NOMO-1 treated with DMSO at 0.1 percent for 48 hours (cell line): ENCODE measurements at regions not wholly inside any gene's neighbourhood (a gene's known extent, or its start where the extent isn't known, plus 50 kb on each side); places are given as distances from the start of the nearest gene placed in this dataset.
"Not testable (repeated sequence)": the region's sequence is repeated elsewhere in the genome, so short reads cannot be mapped to it uniquely, and the experiment has no call there.

Experiments used
- DNase-seq: peaks from one replicate; lab custom pipeline; 2025; ENCODE audit not compliant: unreplicated experiment; lab: John Stamatoyannopoulos, UW

DNA sequence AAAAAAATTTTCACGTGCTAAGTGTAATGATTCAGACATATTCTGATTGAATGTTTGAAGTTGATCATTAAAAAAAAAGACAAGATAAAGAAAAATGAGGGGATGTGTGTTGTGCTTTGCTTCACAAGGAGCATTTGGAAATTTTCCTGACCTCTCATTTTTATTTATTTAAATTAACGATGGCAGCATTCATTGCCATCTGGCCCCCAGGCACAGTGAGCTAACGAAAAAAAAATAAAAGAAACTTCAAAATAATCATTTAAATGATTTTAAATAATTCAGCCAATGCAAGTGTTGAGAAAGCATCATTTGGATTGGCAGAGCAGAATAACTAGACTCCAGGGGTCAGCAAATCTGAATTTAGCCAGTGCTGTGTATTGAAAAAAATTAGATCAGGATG, 1037.2 kb downstream of the CDH11 start:
- no peak for DNase-seq

DNA sequence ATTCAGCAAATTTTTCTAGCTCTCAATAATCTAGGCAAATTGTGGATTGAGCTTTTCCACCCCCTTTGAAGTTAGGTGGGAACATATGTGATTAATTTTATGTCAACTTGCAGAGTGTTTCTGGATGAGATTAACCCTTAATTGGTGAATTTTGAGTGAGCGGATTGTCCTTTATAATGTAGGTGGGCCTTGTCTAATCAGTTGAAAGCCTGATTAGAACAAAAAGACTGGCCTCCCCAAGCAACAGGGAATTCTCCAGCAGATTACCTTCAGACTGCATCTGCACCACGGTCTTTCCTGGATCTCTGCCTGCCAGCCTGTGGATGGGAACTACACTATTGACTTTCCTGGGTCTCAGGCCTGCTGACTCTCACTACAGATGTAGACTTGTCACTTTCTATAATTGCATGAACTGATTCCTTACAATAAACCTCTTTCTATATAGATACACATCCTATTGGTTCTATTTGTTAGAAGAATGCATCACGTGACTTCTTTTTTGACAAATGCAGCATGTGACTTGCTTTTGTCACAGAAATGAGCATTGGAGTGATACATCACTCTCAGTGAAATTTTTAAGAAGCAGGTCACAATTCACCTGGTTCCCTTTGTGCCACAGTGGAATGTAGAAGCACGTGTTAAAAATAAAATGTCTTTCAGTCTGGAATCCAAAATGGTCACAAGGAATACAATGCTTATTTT, 1038.3 kb downstream of the CDH11 start:
- no peak for DNase-seq

DNA sequence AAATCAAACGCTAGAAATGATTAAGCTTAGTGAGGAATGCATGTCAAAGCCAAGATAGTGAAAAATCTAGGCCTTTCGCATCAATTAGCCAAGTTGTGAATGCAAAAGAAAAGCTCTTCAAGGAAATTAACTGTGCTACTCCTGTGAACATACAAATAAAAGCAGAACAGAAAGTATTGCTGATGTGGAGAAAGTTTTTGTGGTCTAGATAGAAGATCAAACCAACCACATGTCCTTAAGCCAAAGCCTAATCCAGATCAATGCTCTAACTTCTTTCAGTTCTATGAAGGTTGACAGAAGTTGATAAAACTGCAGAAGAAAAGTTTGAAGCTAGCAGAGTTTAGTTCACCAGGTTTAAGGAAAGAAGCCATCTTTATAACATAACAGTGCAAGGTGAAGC, 1044.6 kb downstream of the CDH11 start:
- DNase-seq = no peak

DNA sequence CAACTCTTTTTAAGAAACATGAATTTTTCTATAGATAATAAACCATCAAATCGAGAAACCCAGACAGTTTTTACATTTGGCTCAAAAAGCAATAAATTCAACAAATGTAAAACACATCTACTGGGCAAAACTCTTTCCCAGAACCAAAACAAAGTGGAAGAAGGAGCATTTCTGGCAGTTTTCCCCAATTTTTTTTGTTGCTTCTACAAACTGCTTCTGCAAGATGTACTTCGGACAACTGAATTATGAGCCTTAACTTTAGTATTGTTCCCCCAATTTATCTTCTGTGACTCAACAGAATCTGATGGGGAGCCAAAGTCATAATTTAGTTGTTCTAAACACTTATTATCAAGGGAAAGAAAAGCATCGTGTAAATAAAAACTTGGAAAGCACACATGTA, 1047.2 kb downstream of the CDH11 start:
- DNase-seq = no peak

DNA sequence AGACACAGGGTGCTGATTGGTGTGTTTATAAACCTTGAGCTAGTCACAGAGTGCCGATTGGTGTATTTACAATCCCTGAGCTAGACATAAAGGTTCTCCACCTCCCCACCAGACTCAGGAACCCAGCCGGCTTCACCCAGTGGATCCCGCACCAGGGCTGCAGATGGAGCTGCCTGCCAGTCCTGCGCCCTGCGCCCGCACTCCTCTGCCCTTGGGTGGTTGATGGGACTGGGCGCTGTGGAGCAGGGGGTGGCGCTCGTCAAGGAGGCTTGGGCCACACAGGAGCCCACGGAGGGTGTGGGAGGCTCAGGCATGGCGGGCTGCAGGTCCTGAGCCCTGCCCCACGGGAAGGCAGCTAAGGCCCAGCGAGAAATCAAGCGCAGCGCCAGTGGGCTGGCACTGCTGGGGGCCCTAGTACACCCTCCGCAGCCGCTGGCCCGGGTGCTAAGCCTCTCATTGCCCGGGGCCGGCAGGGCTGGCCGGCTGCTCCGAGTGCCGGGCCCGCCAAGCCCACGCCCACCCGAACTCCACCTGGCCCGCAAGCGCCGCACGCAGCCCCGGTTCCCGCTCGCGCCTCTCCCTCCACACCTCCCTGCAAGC, 1049.6 kb downstream of the CDH11 start:
- not testable (repeated sequence) for DNase-seq

DNA sequence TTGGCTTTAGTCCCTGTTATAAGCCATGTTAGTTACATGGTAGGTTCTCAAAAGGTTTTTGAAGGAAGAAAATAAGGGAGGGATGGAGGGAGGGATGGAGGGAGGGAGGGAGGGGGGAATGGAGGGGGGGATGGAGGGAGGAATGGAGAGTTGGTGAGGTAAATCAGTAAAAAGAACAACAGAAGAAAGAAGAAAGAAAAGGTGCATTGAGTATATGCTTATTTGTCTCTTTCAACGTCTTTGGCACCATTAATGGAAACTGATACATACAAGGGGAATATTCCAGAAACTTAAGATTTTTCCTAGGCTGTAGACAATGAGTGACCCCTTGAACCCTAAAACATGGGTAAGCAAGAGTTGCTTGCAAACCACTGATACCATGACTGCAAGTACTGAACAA, 1056.3 kb downstream of the CDH11 start:
- DNase-seq = no peak

DNA sequence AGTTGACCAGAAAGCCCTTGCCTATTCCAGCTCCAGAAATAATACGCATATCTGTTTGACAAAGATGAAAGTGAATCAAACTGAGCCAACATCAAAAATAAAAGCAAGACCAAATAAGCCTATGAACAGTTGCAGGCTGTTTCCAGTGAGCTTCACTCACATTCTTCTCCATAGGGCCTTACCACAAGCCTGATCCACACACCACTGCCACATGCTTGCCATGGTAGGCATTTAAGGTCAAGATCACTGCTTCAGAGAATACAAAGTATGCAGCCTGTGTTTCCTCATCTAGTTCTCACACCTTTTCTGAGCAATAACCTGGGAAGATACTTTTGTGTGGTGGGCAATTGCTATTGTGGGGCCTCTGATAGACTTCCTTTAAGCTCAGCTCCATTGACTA, 1060.2 kb downstream of the CDH11 start:
- no peak for DNase-seq

DNA sequence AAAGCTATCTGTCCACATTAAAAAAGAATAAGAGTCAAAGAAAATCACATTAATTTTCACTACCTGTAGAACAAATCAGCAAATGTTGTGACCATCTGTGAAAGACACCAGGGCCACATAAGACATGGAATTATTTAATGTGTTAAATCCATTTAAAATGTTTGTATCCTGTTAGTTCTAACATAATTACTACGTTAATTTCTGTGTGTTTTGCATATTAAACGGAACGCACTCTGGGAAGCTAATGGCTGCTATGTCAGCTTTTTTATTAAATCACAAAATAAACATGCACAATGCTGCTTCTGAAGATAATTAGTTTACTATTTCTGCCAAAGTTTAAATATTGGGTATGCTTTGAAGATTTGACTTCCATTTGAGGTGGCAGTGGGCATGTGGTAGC, 1061.2 kb downstream of the CDH11 start:
- DNase-seq = no peak

DNA sequence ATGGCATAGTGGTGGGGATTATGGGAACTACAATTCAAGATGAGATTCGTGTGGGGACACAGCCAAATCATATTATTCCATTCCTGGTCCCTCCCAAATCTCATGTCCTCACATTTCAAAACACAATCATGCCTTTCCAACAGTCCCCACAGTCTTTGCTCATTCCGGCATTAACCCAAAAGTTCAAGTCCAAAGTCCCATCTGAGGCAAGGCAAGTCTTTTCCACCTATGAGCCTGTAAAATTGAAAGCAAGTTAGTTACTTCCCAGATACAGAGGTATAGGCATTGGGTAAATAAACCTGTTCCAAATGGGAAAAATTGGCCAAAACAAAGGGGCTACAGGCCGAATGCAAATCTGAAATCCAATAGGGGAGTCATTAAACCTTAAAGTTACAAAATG, 1063.2 kb downstream of the CDH11 start:
- DNase-seq = no peak

DNA sequence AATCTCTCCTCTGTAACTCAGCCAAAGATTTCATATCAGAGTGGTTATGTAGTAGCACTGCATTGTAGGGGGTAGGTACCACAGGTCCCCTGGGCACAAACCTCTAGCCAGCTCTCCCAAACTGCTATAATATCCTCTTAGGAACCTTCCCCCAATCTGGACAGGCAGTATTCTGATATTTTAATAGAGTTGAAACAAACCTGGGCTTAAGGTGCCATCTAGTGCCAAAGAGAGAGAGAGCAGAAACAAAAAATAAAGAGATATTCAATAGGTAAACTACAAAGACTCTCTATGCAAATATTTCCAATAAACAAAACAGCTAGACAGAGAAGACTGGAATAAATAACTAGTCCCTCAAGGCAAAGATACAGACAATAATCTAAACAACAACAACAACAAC, 1070.0 kb downstream of the CDH11 start:
- no peak for DNase-seq

DNA sequence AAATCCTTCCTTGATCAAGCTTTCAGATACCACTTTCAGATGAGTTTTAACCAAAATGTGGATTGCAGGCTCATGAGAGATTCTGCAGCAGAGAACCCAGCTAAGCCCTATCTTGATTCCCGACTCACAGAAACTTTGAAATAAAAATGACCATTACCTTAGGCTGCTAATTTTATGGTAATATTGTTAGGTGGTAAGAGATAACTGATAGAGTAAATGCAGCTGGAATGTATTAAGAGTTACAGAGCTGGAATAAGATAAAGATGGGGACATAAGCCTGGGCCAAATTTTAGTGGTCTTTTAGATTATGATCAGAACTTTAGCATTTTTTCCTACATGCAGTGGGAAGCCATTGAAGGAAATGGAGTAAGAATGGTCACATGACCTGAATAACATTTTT, 1074.0 kb downstream of the CDH11 start:
- no peak for DNase-seq

DNA sequence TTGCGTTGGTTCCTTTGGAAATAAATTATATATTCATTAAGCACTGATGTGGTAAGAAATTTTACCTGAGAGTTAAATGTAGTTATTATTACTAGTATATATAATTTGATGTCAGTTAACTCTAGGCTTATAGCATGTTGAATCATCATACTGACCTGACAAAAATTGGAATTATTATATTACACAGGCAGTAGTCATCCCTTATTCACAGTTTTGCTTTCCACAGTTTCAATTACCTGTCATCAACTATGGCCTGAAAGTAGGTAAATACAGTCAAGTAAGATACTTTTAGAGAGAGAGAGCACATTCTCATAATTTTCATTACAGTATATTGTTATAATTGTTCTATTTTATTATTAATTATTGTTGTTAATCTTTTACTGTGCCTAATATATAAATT, 1074.7 kb downstream of the CDH11 start:
- no peak for DNase-seq

DNA sequence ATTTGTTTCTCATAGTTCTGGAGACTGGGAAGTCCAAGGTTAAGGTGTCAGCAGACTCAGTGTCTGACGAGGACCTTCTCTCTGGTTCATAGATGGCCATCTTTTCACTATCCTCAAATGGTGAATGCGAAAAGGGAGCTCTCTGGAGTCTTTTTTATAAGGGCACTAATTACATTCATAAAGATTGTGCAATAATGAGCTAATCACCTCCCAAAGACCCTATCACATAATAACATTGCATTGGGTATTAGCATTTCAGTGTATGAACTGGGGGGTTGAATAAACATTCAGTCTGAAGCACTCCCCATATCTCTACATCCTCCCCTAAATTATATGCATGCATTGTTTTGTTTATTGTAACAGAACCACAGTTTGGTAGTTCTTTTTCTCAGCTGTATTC, 1086.5 kb downstream of the CDH11 start:
- DNase-seq = no peak

DNA sequence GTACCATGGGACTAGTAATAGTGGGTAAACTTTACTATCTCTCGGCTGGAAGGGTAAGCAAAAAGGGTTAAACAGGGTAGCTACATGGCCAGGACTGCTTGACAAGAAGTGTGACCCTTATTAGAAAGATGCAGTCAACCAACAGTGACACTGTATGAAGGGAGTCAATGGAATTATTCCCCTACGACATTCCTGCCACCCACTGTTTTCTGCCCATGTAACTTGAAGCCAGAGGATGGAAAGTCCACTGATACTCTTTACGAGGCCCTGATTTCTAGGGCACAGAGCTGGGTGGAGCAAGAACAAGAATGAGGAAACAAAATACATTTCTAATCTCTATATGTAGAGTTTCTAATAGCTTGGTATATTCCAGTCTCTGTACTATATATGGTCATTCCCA, 1102.5 kb downstream of the CDH11 start:
- no peak for DNase-seq

DNA sequence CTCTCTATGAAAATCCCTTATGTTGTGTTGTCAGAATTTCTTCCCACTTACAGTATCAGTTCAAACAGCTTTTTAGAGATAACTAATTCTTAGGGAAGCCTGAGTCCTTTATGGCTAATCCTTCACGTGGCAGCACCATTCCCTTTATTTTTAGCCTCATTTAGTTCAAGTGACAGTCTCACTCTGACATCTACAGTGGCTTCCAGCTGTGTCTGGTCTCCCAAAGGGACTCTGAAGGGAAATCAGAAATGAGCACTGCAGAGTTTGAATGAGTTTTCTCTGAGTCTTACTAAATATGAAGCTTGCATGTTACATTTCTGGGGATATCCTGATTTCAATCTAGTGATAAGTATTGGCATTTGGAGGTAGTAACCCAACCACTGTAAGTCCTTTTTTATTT, 1104.1 kb downstream of the CDH11 start:
- no peak for DNase-seq

DNA sequence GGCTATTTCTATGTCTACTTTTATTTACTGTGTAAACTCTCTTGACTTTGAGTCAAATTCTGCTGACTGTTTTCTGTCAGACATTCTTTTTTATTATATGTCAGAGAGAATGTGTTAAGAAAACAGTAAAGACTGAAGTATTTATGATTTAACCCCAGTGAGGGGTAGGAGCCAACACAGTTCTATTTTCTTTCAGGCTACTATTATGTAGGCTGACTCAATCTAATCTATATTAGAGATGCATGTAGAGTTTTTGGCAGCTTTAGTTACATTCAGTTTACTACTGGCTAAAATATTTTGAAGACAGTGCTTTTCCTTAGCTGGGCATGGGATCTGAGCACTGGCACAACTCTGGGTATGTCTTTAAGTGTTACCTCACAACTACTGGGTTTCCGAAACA, 1108.0 kb downstream of the CDH11 start:
- DNase-seq = no peak

DNA sequence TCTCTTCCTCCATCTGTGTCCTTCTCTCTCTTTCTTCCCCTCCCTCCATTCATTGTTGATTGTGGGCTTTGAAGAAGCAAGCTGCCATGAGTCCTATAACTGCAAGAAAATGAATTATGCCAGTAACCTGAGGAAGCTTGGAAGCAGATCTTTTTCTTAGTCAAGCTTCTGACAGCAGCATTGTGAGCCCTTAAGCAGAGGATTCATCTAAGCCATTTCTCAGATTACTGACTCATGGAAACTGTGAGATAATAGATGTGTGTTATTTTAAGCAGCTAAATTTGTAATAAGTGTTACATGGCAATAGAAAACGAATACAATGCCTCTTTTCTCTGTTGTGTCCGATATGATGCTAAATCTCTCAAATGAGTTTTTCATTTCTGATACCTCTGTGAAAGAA, 1109.7 kb downstream of the CDH11 start:
- DNase-seq = no peak

DNA sequence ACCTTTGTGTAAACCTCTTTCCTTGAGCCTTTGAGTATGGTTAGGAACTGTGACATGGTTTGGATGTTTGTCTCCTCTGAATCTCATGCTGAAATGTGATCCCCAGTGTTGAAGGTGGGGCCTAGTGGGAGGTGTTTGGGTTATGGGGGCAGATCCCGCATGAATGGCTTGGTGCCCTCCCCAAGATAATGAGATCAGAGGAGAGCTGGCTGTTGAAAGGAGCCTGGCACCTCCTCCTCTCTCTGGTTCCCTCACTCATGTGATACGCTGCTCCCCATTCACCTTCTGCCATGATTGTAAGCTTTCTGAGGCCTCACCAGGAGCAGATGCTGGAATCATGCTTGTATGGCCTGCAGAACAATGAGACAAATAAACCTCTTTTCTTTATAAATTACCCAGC, 1110.2 kb downstream of the CDH11 start:
- DNase-seq = no peak

DNA sequence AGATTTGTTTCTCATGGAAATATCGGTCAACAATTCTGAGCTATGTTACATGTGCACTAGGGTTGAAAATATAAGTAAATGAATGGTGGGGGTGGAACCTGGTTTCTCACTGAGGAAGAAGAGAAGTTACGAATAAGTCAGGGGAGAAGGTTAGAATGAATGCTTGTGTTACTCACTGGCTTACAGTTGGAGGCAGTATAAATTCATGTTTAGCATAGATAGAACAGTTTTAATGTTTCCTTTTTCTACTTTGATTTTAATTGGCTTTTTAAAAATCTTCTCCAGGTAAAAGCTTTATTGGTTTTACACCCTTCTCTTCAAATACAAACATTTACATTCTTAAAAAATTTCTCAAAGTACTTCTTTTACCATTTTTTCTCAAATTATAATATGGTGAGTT, 1113.7 kb downstream of the CDH11 start:
- no peak for DNase-seq

DNA sequence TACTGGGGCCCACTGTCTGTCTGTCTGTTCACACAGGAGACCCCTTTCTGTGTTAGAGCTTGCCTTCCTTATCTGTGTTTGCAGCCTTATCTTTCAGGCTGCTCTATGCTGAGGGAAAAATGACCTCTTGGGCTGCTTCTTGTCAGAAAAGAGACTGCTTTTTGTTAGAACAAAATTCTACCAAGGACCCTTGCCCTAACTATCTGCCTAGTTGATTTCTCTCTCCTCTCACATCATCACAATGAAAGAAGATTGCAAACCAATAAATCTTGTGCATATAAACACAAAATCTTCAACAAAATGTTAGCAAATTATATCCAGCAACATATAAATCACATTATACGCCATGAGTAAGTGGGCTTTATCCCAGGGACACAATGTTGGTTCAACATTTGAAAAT, 1117.7 kb downstream of the CDH11 start:
- no peak for DNase-seq

DNA sequence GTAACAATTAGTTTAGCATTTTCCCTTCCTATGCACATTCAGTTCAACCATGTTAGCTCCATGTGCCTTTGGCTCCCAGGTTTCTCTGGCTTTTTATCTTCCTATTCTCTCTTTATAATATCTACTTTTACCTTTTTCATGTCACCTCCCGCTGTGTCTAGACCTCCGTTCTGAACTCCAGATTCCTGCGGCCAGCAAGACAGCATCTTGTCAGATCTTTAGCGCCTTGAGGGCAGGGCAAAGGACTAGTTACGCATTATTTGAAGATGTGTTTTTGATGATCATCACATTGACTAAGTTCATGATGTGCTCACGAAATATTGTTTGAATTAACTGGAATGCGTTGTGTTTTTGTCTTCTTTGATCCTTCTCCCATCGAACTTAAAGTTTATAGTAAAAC, 1126.8 kb downstream of the CDH11 start:
- no peak for DNase-seq

DNA sequence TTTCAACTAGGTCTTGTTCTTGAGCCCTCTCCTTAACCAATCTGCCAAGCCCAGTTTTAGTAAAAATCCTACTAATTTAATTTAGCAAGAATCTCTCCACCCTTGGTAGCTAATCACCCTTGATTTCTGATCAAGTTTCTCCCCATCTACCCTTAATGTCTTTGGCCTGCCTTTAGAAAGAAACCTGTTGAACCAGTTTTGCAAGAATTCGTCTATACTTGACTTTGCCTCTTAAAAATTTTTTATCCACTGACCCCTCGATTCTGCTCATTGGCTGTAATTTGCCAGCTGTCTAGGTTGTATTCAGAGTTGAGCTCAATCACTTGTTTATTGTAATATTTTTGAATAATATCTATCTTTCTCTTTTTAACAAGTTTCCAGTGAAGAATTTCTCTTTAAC, 1138.5 kb downstream of the CDH11 start:
- DNase-seq = no peak

DNA sequence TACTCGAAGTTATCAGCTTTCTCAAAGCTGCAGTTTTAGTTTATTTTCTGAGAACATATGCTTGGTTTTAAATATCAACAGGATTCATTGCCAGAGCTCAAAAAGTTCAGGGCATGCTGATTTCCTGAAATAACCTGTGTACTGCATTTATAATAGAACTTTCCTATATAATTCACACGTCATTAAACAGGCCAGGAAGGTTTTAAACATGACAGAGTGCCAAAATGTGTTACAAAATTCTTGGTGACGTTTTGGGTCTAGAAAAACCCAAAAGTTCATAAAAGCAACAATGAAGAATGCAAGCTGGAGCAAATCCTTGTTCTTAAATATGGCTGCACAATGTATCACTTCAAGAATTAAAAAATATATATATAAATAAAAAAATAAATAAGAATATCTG, 1139.1 kb downstream of the CDH11 start:
- no peak for DNase-seq
